ENCODE measurements at regions not wholly inside any gene's neighbourhood (a gene's known extent, or its start where the extent isn't known, plus 50 kb on each side); places are given as distances from the start of the nearest gene placed in this dataset.

GRCh38 chrX:39165773-39166172 lies 364.5 kb downstream of the MID1IP1 start:
- TF ChIP-seq CTCF (IDR thresholded peaks at IDR 0.05; ENCODE audit: unreplicated experiment), result no peak
- Mint-ChIP-seq H3K36me3 (ENCODE audit: insufficient read depth) (no peaks in the 10 kb centered on the region), H3K27ac (no peak overlapping the region), H3K4me1 (ENCODE audit: low read depth) (no peaks in the 10 kb centered on the region), H3K9me3 (ENCODE audit: low read depth) (peaks cover 7% of the 10 kb centered on the region), H3K27me3 (peaks cover 35% of the 10 kb centered on the region), H3K4me3 (ENCODE audit: low read depth) (no peak overlapping the region)
- no peak for DNase-seq (ENCODE audit: low spot score, unreplicated experiment)

GRCh38 chrX:39167791-39168190 lies 366.5 kb downstream of the MID1IP1 start:
- H3K27me3 Mint-ChIP-seq, result peaks cover 19% of the 10 kb centered on the region
- TF ChIP-seq CTCF (IDR thresholded peaks at IDR 0.05; ENCODE audit: unreplicated experiment), result no peak
- H3K4me3 Mint-ChIP-seq (ENCODE audit: low read depth), result no peak overlapping the region
- no peak for DNase-seq (ENCODE audit: low spot score, unreplicated experiment)
- peaks cover 10% of the 10 kb centered on the region for H3K9me3 Mint-ChIP-seq (ENCODE audit: low read depth)
- H3K4me1 Mint-ChIP-seq (ENCODE audit: low read depth), result no peaks in the 10 kb centered on the region
- no peak overlapping the region for H3K27ac Mint-ChIP-seq
- no peaks in the 10 kb centered on the region for H3K36me3 Mint-ChIP-seq (ENCODE audit: insufficient read depth)

GRCh38 chrX:39168609-39169008 lies 367.4 kb downstream of the MID1IP1 start:
- H3K27ac Mint-ChIP-seq, result no peak overlapping the region
- H3K36me3 Mint-ChIP-seq (ENCODE audit: insufficient read depth), result no peaks in the 10 kb centered on the region
- no peak for DNase-seq (ENCODE audit: low spot score, unreplicated experiment)
- H3K4me3 Mint-ChIP-seq (ENCODE audit: low read depth), result no peak overlapping the region
- TF ChIP-seq CTCF (IDR thresholded peaks at IDR 0.05; ENCODE audit: unreplicated experiment), result no peak
- H3K9me3 Mint-ChIP-seq (ENCODE audit: low read depth), result peaks cover 7% of the 10 kb centered on the region
- peaks cover 11% of the 10 kb centered on the region for H3K27me3 Mint-ChIP-seq
- H3K4me1 Mint-ChIP-seq (ENCODE audit: low read depth), result no peaks in the 10 kb centered on the region

GRCh38 chrX:39169976-39170375 lies 368.7 kb downstream of the MID1IP1 start:
- no peak overlapping the region for H3K27ac Mint-ChIP-seq
- no peak for TF ChIP-seq CTCF (IDR thresholded peaks at IDR 0.05; ENCODE audit: unreplicated experiment)
- no peak overlapping the region for H3K4me3 Mint-ChIP-seq (ENCODE audit: low read depth)
- no peak for DNase-seq (ENCODE audit: low spot score, unreplicated experiment)
- peaks cover 7% of the 10 kb centered on the region for H3K9me3 Mint-ChIP-seq (ENCODE audit: low read depth)
- H3K27me3 Mint-ChIP-seq, result peaks cover 6% of the 10 kb centered on the region
- H3K4me1 Mint-ChIP-seq (ENCODE audit: low read depth), result no peaks in the 10 kb centered on the region
- H3K36me3 Mint-ChIP-seq (ENCODE audit: insufficient read depth), result no peaks in the 10 kb centered on the region

- no peaks in the 10 kb centered on the region for H3K4me1 Mint-ChIP-seq (ENCODE audit: low read depth)
- H3K27ac Mint-ChIP-seq, result no peak overlapping the region
- no peak for DNase-seq (ENCODE audit: low spot score, unreplicated experiment)
- peaks cover 7% of the 10 kb centered on the region for H3K9me3 Mint-ChIP-seq (ENCODE audit: low read depth)
- H3K36me3 Mint-ChIP-seq (ENCODE audit: insufficient read depth), result no peaks in the 10 kb centered on the region
- H3K4me3 Mint-ChIP-seq (ENCODE audit: low read depth), result no peak overlapping the region
- peaks cover 6% of the 10 kb centered on the region for H3K27me3 Mint-ChIP-seq
- TF ChIP-seq CTCF (IDR thresholded peaks at IDR 0.05; ENCODE audit: unreplicated experiment), result no peak
Measured at GRCh38 chrX:39170464-39170863, 369.2 kb downstream of the MID1IP1 start.
